ENCODE measurements at regions not wholly inside any gene's neighbourhood (a gene's known extent, or its start where the extent isn't known, plus 50 kb on each side); places are given as distances from the start of the nearest gene placed in this dataset.

DNA sequence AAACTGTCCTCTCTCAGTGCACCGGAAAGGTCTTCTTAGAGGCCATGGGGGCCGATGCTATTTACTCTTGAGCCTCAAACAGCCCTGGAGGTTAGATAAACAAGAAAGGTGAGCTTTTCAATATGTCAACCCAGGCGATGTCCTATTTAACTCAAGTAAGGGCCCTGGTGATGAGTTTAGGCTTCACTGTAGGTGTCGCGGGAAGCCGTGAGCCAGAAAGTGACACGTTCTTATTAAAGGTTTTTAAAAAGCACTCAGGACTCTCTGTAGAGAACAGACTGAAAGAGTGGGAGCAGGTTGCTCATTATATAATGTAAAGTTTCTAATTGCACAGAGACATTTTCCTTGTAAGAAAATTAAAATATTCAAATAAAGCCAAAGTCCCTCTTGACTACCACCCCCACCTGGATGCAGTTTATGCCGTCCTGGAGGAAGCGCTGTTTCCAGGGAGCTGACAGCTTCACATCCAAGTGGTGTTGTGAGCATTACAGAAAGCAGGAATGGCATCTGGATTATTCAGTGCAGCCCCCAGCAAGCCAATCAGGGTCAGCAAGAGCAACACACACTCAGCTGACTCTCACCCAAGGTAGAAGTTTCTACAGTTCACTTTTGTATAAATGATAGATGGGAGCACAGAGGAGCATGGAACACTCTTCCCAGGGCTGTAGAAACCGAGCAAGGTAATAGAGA is 280.3 kb downstream of the DRD1 start:
- Histone ChIP-seq H3K9me3 (no peaks in the 10 kb centered on the region), H3K4me3 (no peak overlapping the region), H3K27ac (no peak overlapping the region), H3K36me3 (no peaks in the 10 kb centered on the region), H3K27me3 (no peaks in the 10 kb centered on the region), H3K4me1 (no peaks in the 10 kb centered on the region)
- no peak for DNase-seq
- TF ChIP-seq, protein P1, sequence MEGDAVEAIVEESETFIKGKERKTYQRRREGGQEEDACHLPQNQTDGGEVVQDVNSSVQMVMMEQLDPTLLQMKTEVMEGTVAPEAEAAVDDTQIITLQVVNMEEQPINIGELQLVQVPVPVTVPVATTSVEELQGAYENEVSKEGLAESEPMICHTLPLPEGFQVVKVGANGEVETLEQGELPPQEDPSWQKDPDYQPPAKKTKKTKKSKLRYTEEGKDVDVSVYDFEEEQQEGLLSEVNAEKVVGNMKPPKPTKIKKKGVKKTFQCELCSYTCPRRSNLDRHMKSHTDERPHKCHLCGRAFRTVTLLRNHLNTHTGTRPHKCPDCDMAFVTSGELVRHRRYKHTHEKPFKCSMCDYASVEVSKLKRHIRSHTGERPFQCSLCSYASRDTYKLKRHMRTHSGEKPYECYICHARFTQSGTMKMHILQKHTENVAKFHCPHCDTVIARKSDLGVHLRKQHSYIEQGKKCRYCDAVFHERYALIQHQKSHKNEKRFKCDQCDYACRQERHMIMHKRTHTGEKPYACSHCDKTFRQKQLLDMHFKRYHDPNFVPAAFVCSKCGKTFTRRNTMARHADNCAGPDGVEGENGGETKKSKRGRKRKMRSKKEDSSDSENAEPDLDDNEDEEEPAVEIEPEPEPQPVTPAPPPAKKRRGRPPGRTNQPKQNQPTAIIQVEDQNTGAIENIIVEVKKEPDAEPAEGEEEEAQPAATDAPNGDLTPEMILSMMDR (IDR thresholded peaks at IDR 0.05): no peak
- TF ChIP-seq POLR2A (IDR thresholded peaks at IDR 0.05): no peak

DNA sequence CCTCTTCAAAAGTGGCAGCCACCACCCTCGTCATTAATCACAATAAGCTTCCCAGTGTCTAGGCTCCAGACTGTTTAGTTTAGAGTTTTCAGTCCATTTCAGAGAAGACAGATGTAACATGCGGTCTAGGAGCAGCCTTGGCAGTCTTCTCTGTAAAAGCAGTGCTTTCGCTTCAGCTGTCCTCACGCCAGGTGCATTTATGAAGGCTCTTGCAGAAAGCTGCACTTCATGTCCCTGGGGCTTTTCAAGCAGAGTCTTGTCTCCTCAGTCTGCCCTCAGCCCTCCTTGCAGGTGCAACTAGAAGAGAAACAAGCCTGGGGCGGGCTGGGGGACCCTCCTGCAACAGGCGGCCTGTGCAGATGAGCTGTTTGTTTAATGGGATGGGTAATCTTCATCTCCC is 281.9 kb downstream of the DRD1 start:
- no peak overlapping the region for H3K27ac ChIP-seq
- no peaks in the 10 kb centered on the region for H3K36me3 ChIP-seq
- no peak for DNase-seq
- H3K4me3 ChIP-seq: no peak overlapping the region
- no peaks in the 10 kb centered on the region for H3K9me3 ChIP-seq
- TF ChIP-seq, protein P1 (IDR thresholded peaks at IDR 0.05): no peak
- no peak for TF ChIP-seq POLR2A (IDR thresholded peaks at IDR 0.05)
- no peaks in the 10 kb centered on the region for H3K4me1 ChIP-seq
- no peaks in the 10 kb centered on the region for H3K27me3 ChIP-seq

DNA sequence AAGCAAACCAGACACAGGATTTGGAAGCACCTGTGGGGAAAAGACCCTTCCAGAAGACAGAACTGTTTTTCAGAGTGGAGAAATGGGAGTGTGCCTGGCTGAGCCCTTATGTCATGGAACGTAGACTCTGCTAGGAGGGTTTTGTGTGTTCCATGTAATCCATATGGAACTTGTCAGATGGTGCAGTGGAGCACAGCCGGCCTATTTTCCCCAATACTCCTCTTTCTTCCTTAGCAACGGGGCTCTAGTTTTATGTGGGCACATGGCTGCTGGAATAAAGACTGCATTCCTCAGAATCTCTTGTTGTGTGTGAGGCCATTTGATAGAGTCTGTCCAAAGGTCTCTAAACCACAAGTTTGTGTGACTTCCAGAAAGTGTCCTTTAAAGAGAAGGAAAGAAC is 284.0 kb downstream of the DRD1 start:
- no peak overlapping the region for H3K27ac ChIP-seq
- H3K9me3 ChIP-seq: no peaks in the 10 kb centered on the region
- no peaks in the 10 kb centered on the region for H3K4me1 ChIP-seq
- no peak overlapping the region for H3K4me3 ChIP-seq
- H3K27me3 ChIP-seq: no peaks in the 10 kb centered on the region
- H3K36me3 ChIP-seq: no peaks in the 10 kb centered on the region
- DNase-seq: no peak
- TF ChIP-seq POLR2A (IDR thresholded peaks at IDR 0.05): no peak
- TF ChIP-seq, protein P1 (IDR thresholded peaks at IDR 0.05): no peak

DNA sequence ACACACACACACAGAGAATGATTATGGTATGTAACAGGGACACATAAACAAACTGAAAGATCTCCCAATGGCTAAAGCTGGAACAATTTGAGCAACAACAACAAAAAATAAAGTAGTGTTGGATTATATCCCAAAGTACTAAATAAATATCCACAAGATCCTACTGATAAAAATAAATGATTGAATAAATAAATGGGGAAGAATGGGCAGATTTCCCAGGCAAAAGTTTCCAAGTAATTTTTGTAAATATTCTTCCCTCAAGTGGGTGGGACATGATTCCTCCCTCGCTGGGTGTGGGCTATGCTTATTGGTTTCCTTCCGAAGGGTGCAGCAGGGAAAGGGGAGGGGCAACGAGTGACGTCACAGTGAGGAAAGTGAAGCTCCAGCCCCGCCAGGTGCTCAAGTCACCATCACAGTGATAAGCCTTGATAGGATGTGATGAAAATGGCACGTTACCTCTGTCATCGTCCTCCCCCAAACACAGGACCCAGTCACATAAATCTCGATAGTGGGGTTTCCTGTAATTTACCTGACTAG is 295.3 kb downstream of the DRD1 start:
- no peaks in the 10 kb centered on the region for H3K9me3 ChIP-seq
- H3K27ac ChIP-seq: no peak overlapping the region
- H3K4me1 ChIP-seq: no peaks in the 10 kb centered on the region
- no peak overlapping the region for H3K4me3 ChIP-seq
- no peaks in the 10 kb centered on the region for H3K27me3 ChIP-seq
- TF ChIP-seq, protein P1 (IDR thresholded peaks at IDR 0.05): no peak
- TF ChIP-seq POLR2A (IDR thresholded peaks at IDR 0.05): no peak
- H3K36me3 ChIP-seq: no peaks in the 10 kb centered on the region
- no peak for DNase-seq

DNA sequence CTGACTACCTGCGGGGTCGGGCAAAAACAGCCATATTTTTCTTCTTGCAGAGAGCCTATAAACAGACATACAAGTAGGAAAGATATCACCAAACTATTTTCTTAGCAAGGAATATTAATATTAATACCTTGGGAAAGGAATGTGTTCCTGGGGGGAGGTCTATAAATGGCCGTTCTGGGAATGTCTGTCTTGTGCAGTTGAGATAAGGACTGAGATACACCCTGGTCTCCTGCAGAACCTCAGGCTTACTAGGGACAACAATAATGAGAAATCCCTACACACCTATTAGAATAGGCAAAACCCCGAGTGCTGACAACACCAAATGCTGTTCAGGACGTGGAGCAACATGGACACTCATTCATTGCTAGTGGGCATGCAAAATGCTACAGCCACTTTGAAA is 297.2 kb downstream of the DRD1 start:
- Histone ChIP-seq H3K4me3 (no peak overlapping the region), H3K9me3 (no peaks in the 10 kb centered on the region), H3K27me3 (no peaks in the 10 kb centered on the region), H3K4me1 (no peaks in the 10 kb centered on the region), H3K36me3 (no peaks in the 10 kb centered on the region), H3K27ac (no peak overlapping the region)
- no peak for DNase-seq
- no peak for TF ChIP-seq POLR2A (IDR thresholded peaks at IDR 0.05)
- TF ChIP-seq, protein P1 (IDR thresholded peaks at IDR 0.05): no peak

All from Peyer's patch (tissue), 4 donors.